H1 (cell line): ENCODE measurements at regions not wholly inside any gene's neighbourhood (a gene's known extent, or its start where the extent isn't known, plus 50 kb on each side); places are given as distances from the start of the nearest gene placed in this dataset.

Experiments
- CTCF ChIA-PET: fragments of 300-600 bp; sonication (Branson Sonifier 250); formaldehyde crosslinking; loops from one replicate; lab custom pipeline; 2021; ENCODE audit not compliant: partially characterized antibody; lab: Charles Lee
- POLR2A ChIA-PET: fragments of 300-600 bp; sonication (Branson Sonifier 250); formaldehyde crosslinking; loops from one replicate; lab custom pipeline; 2021; ENCODE audit warnings: inconsistent platforms; ENCODE audit not compliant: partially characterized antibody; lab: Charles Lee
- DNase-seq, 2 experiments: peaks; one replicate each; pipeline versions ENCODE4 v3.0.0 to v3.0.0-alpha.2; 2010 to 2022; ENCODE audit warnings: low spot score in 2 of 2, low read depth in 1 of 2, mixed read lengths in 1 of 2
- FAIRE-seq: peaks from 2 replicates; lab custom pipeline; 2011; peaks lifted over from hg19 to GRCh38; lab: Jason Lieb, UNC
- H2AFZ ChIP-seq: 2 replicates; pipeline ENCODE4 v1.8.1; 2012; ENCODE audit warnings: low read length, inconsistent platforms
- H2AK5ac ChIP-seq: 2 replicates; pipeline ENCODE4 v1.6.1; 2013; ENCODE audit warnings: low read depth, low read length
- H2BK120ac ChIP-seq: replicated peaks from 2 replicates; pipeline ENCODE3; 2013; ENCODE audit warnings: low read depth, low read length, inconsistent platforms
- H2BK12ac ChIP-seq: 2 replicates; pipeline ENCODE4 v1.6.1; 2013; ENCODE audit warnings: low read depth, low read length
- H2BK15ac ChIP-seq: 2 replicates; pipeline ENCODE4 v1.6.1; 2013; ENCODE audit warnings: low read length
- H2BK20ac ChIP-seq: 2 replicates; pipeline ENCODE4 v1.6.1; 2013; ENCODE audit warnings: low read length
- H2BK5ac ChIP-seq: 2 replicates; pipeline ENCODE4 v1.6.1; 2013; ENCODE audit warnings: low read depth, low read length
- H3K14ac ChIP-seq: 2 replicates; pipeline ENCODE4 v1.6.1; 2013; ENCODE audit warnings: inconsistent platforms; ENCODE audit not compliant: insufficient read length
- H3K18ac ChIP-seq: 2 replicates; pipeline ENCODE4 v1.6.1; 2013; ENCODE audit warnings: low read length; ENCODE audit errors: extremely low read depth
- H3K23ac ChIP-seq: 2 replicates; pipeline ENCODE4 v1.6.1; 2013; ENCODE audit warnings: inconsistent platforms; ENCODE audit not compliant: insufficient read length
- H3K23me2 ChIP-seq: 2 replicates; pipeline ENCODE4 v1.6.1; 2013; ENCODE audit warnings: low read depth, low read length
- H3K27ac ChIP-seq: 2 replicates; pipeline ENCODE4 v1.6.1; 2011; ENCODE audit warnings: low read depth, low read length, inconsistent platforms
- H3K27me3 ChIP-seq, 4 experiments: replicated peaks in 1 of 4; 1 replicate in 1 of 4; 2 replicates in 3 of 4; pipeline versions ENCODE4 v1.6.1 to v1.8.1; 2011 to 2013; ENCODE audit warnings: low read length in 3 of 4, mild to moderate bottlenecking in 3 of 4, inconsistent platforms in 2 of 4, mixed read lengths in 2 of 4, moderate library complexity in 1 of 4; ENCODE audit not compliant: control insufficient read depth in 3 of 4, insufficient read depth in 3 of 4; ENCODE audit errors: extremely low read depth in 1 of 4
- H3K36me3 ChIP-seq, 4 experiments: 2 replicates each; pipeline versions ENCODE4 v1.6.1 to v1.8.1; 2011 to 2013; ENCODE audit warnings: mild to moderate bottlenecking in 4 of 4, low read length in 3 of 4, moderate library complexity in 2 of 4, control low read depth in 1 of 4, inconsistent platforms in 1 of 4; ENCODE audit not compliant: insufficient read depth in 4 of 4, control insufficient read depth in 2 of 4
- H3K4ac ChIP-seq: replicated peaks from 2 replicates; pipeline ENCODE3; 2013; ENCODE audit warnings: low read length, low read depth, mixed read lengths, inconsistent platforms; ENCODE audit not compliant: insufficient read length
- H3K4me1 ChIP-seq, 4 experiments: replicated peaks in 1 of 4; 1 replicate in 1 of 4; 2 replicates in 3 of 4; pipeline versions ENCODE4 v1.6.1 to v1.8.1; 2011 to 2013; ENCODE audit warnings: low read length in 3 of 4, inconsistent platforms in 2 of 4, mixed read lengths in 1 of 4; ENCODE audit not compliant: insufficient read depth in 4 of 4, control insufficient read depth in 3 of 4
- H3K4me2 ChIP-seq, 2 experiments: 2 replicates each; pipeline versions ENCODE4 v1.6.1 to v1.8.1; 2011 to 2013; ENCODE audit warnings: low read depth in 2 of 2, low read length in 2 of 2, control low read depth in 1 of 2, inconsistent platforms in 1 of 2, mild to moderate bottlenecking in 1 of 2; ENCODE audit not compliant: insufficient read depth in 1 of 2
- H3K4me3 ChIP-seq, 4 experiments: fragments of 200-600, 300-600 bp in 1 of 4; sonication (generic), shearing (Covaris generic), sonication (Bioruptor Twin) in 1 of 4; 2 replicates each; pipeline versions ENCODE4 v1.5.1 to v1.8.1; 2011 to 2016; ENCODE audit warnings: low read length in 4 of 4, low read depth in 3 of 4, control low read depth in 2 of 4, inconsistent platforms in 2 of 4, mild to moderate bottlenecking in 2 of 4, mixed read lengths in 1 of 4, moderate library complexity in 1 of 4; ENCODE audit not compliant: insufficient read depth in 2 of 4; ENCODE audit errors: extremely low read depth in 1 of 4
- H3K56ac ChIP-seq: replicated peaks from 2 replicates; pipeline ENCODE3; 2013; ENCODE audit warnings: low read depth, mild to moderate bottlenecking, mixed read lengths, low read length, inconsistent platforms; ENCODE audit not compliant: insufficient read length
- H3K79me1 ChIP-seq: 2 replicates; pipeline ENCODE4 v1.6.1; 2013; ENCODE audit warnings: low read depth, low read length, control low read depth
- H3K79me2 ChIP-seq, 2 experiments: 2 replicates each; pipeline versions ENCODE4 v1.6.1 to v1.8.1; 2012 to 2013; ENCODE audit warnings: low read length in 2 of 2, mild to moderate bottlenecking in 2 of 2, inconsistent platforms in 1 of 2; ENCODE audit not compliant: insufficient read depth in 2 of 2, control insufficient read depth in 1 of 2
- H3K9ac ChIP-seq, 4 experiments: replicated peaks in 1 of 4; 1 replicate in 1 of 4; 2 replicates in 3 of 4; pipeline versions ENCODE4 v1.6.1 to v1.8.1; 2011 to 2013; ENCODE audit warnings: low read depth in 3 of 4, low read length in 3 of 4, control low read depth in 2 of 4, mild to moderate bottlenecking in 2 of 4, moderate library complexity in 2 of 4, inconsistent platforms in 1 of 4; ENCODE audit errors: extremely low read depth in 1 of 4
- H3K9me3 ChIP-seq, 2 experiments: 2 replicates each; pipeline versions ENCODE4 v1.6.1 to v1.8.1; 2012 to 2013; ENCODE audit warnings: mild to moderate bottlenecking in 2 of 2, moderate library complexity in 2 of 2, control low read depth in 1 of 2, inconsistent platforms in 1 of 2, low read depth in 1 of 2, low read length in 1 of 2, mixed read lengths in 1 of 2; ENCODE audit not compliant: insufficient read depth in 2 of 2
- H4K20me1 ChIP-seq, 2 experiments: replicated peaks in 1 of 2; 2 replicates each; pipeline versions ENCODE3 to v1.8.1; 2011 to 2013; ENCODE audit warnings: inconsistent platforms in 2 of 2, low read length in 2 of 2, mild to moderate bottlenecking in 1 of 2; ENCODE audit not compliant: insufficient read depth in 2 of 2, control insufficient read depth in 1 of 2
- H4K5ac ChIP-seq: 2 replicates; pipeline ENCODE4 v1.6.1; 2013; ENCODE audit warnings: low read length, low read depth, mixed read lengths, inconsistent platforms; ENCODE audit not compliant: insufficient read length
- H4K8ac ChIP-seq: 2 replicates; pipeline ENCODE4 v1.8.0; 2013; ENCODE audit warnings: mild to moderate bottlenecking, moderate library complexity, low read length, inconsistent platforms; ENCODE audit not compliant: insufficient read depth; ENCODE audit errors: extremely low read depth
- H4K91ac ChIP-seq: replicated peaks from 2 replicates; pipeline ENCODE3; 2013; ENCODE audit warnings: low read length, mixed read lengths, inconsistent platforms; ENCODE audit not compliant: insufficient read length
- CEBPB ChIP-seq: IDR thresholded peaks from 2 replicates; pipeline ENCODE4 v1.6.1; 2012; ENCODE audit warnings: low read depth, low read length
- MAFK ChIP-seq: IDR thresholded peaks from 2 replicates; pipeline ENCODE4 v1.6.1; 2012; ENCODE audit warnings: low read depth, mild to moderate bottlenecking, improper control_type of control experiment, low read length
- WGBS, 2 experiments: shearing (Covaris generic) in 1 of 2; methylation state at CpG; one replicate each; pipeline versions ENCODE4 v1.1.6 to v1.1.7; 2013 to 2015; ENCODE audit warnings: low lambda C conversion rate in 2 of 2, mixed read lengths in 2 of 2, inconsistent platforms in 1 of 2, low coverage in 1 of 2, missing lambda C conversion rate in 1 of 2; ENCODE audit not compliant: insufficient replicate concordance in 2 of 2, insufficient coverage in 1 of 2, insufficient read length in 1 of 2; ENCODE audit errors: extremely low coverage in 1 of 2, missing lambda C conversion rate in 1 of 2; 5-methylcytosine and 5-hydroxymethylcytosine counted together
- TF ChIP-seq, protein P1 (sequence below): IDR thresholded peaks from 2 replicates; pipeline ENCODE4 v1.6.1; 2011; ENCODE audit warnings: low read depth, mild to moderate bottlenecking, low read length; ENCODE audit not compliant: insufficient read depth

GRCh38 chr12:58156697-58157096 lies 215.3 kb downstream of the ATP23 start:
- Histone ChIP-seq H4K5ac (no peak overlapping the region), H2AFZ (no peak overlapping the region), H2BK12ac (no peak overlapping the region), H2BK20ac (no peak overlapping the region), H4K91ac (no peak overlapping the region), H2AK5ac (no peak overlapping the region), H3K4ac (no peak overlapping the region), H3K18ac (no peak overlapping the region), H3K36me3 (no peaks in the 10 kb centered on the region; a peak in 1 of 8 replicates), H2BK15ac (no peak overlapping the region), H3K27ac (no peak overlapping the region), H4K8ac (no peak overlapping the region), H3K23me2 (no peaks in the 10 kb centered on the region), H3K56ac (no peak overlapping the region), H3K4me2 (no peak overlapping the region), H3K9me3 (no peaks in the 10 kb centered on the region), H3K14ac (no peak overlapping the region), H3K27me3 (no peaks in the 10 kb centered on the region; a peak in 1 of 7 replicates), H3K23ac (no peak overlapping the region), H4K20me1 (no peaks in the 10 kb centered on the region), H3K9ac (no peak overlapping the region), H3K79me1 (no peaks in the 10 kb centered on the region), H3K4me3 (no peak overlapping the region), H2BK5ac (no peak overlapping the region), H3K79me2 (no peaks in the 10 kb centered on the region), H2BK120ac (no peak overlapping the region), H3K4me1 (no peaks in the 10 kb centered on the region)
- WGBS, 2 experiments: 90% methylated on average over 2 of the region's 2 CpGs; no CpG with 5 or more reads in 1 of the 2 experiments
- ChIA-PET POLR2A (no interaction called here), CTCF (interaction anchor here (1.3 to 1.7 kb wide), 2 partner anchors 20 to 30 kb away, joined by 3 to 4 read pairs; no protein-coding TSS in a partner anchor)
- DNase-seq: no peak
- FAIRE-seq: no peak
- TF ChIP-seq, protein P1, sequence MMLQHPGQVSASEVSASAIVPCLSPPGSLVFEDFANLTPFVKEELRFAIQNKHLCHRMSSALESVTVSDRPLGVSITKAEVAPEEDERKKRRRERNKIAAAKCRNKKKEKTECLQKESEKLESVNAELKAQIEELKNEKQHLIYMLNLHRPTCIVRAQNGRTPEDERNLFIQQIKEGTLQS: no peak
- TF ChIP-seq MAFK (peak; percentile 63; the same call in 1 of the 2 replicates), CEBPB (no peak)
